Epidermal melanocyte (primary cell): ENCODE measurements at regions not wholly inside any gene's neighbourhood (a gene's known extent, or its start where the extent isn't known, plus 50 kb on each side); places are given as distances from the start of the nearest gene placed in this dataset.
"Not testable (repeated sequence)": the region's sequence is repeated elsewhere in the genome, so short reads cannot be mapped to it uniquely, and the experiment has no call there.

Experiments used
- DNase-seq: peaks from one replicate; pipeline ENCODE4 v3.0.0; 2011; ENCODE audit warnings: low spot score; ENCODE audit not compliant: insufficient read length

- no peak for DNase-seq
Observed at GRCh38 chr17:64773386-64773835, 111.3 kb upstream of the SMURF2 start.

DNA sequence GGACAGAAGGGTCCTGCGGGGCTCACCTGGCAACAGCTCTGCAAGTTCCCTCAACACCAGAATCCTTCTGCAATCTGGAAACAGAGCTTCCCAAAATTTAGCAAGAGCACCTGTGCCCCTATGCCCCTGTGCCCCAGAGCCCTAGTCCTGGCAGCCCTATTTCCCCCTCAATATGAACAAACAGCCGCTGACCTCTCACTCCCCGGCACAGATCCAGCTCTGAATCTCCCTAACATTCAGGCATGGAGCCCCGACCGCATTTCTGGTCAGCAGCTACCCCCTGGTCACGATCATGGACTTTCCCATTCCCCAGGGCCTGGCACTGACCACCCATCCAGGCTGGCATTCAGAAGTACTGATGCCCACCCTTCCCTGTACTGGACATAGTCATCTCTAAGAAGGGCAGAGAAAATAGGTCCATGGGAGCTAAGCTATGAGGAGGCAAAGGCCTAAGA lies 110.8 kb upstream of the SMURF2 start:
- DNase-seq = no peak

DNA sequence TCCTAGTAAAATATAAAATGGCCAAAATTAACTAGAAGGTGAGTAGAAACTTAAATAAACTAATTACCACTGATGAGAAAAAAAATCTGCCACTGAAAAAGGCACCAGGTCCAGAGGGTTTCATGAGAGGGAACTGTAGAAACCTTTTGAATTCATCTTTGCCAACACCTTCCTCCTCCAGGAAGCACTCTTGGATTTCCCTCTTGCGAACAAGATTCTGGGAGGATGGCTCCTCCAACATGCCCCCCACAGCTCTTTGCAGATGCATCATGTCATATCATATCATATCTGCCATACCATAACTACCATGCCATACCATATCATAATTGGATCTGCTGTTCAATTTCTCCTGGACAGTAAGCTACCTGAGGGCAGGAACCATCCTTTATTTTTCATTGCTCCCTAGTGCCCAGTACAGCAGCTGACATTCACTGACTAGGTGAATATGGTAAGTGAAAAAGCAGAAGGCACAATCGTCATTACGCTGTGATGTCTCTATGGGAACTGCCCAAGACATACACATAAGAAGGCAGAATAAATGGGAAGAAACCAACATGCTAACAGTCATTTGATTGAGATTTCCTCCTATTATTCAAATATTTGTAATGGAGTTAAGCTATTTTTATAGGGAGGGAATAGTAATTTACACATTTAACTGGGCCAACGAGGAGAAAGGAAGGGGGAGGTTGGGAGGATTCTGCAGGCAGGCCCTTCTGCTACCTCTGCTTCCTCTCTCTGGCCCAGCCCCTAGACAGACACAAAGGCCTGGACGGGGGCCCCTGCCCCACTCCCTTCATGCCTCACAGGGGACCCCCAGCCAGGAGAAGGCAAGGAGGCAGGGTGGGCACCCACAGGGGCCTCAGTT lies 110.1 kb upstream of the SMURF2 start:
- no peak for DNase-seq

DNA sequence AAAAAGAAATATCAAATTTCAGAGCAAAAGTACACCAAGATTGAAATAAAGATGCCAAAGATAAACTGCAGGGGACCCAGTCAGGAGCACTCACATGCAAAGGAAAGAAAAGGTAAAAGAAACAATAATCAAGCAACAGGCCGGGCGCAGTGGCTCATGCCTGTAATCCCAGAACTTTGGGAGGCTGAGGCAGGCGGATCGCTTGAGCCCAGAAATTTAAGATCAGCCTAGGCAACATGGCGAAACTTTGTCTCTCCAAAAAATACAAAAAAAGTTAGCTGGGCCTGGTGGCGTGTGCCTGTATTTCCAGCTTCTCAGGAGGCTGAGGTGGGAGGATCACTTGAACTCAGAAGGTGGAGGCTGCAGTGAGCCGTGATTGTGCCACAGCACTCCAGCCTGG lies 107.6 kb upstream of the SMURF2 start:
- no peak for DNase-seq

DNA sequence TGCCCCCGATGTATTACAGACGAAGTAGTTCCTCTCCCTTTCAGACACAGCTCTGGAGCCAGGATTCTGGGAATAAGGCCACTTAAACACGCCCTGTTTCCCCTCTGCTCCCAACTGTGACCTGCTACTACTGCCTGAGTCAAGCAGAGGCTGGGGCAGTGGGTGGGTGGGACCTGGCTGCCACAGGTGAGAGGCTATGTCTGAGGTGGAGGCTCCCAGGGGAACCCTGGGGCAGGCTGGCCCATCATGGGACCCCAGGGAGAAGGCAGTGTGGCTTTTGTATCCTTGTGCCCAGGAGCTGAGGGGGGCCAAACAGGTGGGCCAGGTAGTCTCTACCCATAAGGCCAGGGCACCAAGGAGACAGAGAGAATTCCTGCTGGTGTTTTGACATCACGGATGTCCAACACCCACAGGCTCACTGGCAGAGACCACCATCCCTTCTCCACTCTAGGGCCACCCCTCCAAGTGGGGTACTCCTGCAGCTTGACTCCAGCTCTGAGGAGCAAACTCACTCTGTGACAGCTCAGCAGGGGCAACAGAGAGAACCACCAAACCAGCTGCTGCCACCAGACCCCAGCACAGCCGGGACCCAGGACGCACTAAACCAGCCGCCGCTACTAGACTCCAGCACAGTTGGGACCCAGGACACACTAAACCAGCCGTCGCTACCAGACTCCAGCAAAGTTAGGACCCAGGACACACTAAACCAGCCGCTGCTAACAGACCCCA lies 105.3 kb upstream of the SMURF2 start:
- no peak for DNase-seq

GRCh38 chr17:64765191-64765889 lies 103.2 kb upstream of the SMURF2 start:
- DNase-seq = no peak

- DNase-seq = no peak
Observed at GRCh38 chr17:64750891-64751677, 89.0 kb upstream of the SMURF2 start.

DNA sequence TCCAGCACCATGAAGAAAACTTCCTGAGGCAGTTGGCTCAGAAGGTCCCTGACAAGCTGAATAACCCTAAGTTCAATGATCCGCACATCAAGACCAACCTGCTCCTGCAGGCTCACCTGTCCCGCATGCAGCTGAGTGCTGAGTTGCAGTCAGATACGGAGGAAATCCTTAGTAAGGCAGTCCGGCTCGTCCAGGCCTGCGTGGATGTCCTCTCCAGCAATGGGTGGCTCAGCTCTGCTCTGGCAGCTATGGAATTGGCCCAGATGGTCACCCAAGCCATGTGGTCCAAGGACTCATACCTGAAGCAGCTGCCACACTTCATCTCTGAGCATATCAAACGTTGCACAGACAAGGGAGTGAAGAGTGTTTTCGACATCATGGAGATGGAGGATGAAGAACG lies 88.4 kb upstream of the SMURF2 start:
- DNase-seq = no peak

- no peak for DNase-seq
Observed at GRCh38 chr17:64749306-64749705, 87.2 kb upstream of the SMURF2 start.

GRCh38 chr17:64747938-64748540 lies 85.9 kb upstream of the SMURF2 start:
- DNase-seq = no peak

DNA sequence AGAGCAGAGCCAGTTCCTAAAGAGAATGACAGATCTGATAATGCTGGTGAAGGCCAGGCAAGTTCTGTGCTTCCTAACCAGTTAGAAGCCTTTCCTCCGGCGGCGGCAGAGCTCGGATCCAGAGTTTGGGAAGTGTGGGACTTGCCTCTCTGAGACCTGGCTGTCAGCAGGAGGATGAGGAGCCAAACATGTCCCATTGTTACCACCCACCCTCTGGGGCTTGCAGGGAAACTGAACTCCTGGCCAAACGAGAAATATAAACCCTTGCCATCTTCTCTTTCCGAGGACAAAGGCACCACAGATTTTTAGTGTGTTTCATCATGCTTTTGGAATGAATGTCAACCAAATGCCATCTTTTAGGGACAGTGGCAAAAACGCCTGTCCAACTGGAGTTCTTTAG lies 80.2 kb upstream of the SMURF2 start:
- DNase-seq = no peak

- DNase-seq = peak; percentile 28
Observed at GRCh38 chr17:64741916-64742315, 79.8 kb upstream of the SMURF2 start.

GRCh38 chr17:64741038-64741641 lies 79.0 kb upstream of the SMURF2 start:
- no peak for DNase-seq

DNA sequence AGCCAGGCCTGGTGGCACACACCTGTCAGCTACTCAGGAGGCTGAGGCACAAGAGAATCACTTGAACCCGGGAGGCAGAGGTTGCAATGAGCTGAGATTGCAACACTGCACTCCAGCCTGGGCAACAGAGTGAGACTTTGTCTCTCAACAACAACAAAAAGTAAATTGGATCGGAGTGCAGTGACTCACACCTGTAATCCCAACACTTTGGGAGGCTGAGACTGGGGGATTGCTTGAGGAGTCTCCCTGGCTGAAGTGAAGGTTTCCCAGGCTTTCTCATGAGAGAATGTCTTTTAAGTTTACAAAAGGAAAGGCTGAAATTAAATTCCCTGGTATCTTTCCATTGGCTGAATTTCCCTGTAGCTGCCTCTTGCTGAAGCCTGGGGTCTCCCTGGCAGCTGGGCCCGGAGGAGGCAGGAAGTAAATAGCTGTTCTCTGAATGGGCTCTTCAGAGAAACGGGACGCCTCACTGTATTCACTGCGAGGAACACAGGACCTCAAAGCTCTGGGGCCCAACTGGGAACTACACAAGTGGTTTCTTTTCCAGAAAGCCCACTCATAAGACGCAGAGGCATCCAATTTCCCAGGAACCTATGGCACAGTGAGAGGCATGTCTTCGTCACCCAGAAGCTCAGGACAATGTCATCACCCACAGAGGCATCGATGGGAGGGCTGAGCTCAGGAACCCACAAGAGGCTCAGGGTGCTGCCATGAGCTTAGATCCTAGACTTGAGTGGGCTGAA lies 77.4 kb upstream of the SMURF2 start:
- no peak for DNase-seq

DNA sequence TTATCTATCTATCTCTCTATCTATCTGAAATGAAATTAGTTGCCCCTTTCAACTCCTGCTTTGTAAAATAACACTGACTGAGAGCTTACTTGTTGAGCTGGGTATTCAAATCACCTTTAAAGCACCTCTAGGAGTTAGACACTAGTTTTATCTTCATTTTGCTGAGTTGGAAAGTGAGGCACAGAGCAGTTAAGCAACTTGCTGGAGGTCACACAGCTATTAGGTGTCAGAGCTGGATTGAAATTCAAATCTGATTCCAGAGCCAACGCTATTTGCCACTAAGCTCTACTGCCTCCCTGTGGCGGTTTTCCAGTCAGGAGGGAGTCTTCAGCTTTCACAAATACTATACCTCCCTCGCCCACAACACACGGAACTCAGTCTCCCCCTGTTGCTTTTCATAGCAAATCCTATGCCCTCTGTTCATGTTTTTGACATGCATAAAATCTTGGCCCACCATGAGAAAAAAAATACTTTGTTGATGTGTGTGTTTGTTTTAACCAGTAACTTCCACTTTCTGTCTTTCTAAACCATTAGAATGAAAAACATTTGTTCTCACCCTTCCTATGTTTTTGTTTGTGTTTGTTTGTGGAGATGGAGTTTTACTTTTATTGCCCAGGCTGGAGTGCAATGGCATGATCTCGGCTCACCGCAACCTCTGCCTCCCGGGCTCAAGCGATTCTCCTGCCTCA lies 74.8 kb upstream of the SMURF2 start:
- no peak for DNase-seq

DNA sequence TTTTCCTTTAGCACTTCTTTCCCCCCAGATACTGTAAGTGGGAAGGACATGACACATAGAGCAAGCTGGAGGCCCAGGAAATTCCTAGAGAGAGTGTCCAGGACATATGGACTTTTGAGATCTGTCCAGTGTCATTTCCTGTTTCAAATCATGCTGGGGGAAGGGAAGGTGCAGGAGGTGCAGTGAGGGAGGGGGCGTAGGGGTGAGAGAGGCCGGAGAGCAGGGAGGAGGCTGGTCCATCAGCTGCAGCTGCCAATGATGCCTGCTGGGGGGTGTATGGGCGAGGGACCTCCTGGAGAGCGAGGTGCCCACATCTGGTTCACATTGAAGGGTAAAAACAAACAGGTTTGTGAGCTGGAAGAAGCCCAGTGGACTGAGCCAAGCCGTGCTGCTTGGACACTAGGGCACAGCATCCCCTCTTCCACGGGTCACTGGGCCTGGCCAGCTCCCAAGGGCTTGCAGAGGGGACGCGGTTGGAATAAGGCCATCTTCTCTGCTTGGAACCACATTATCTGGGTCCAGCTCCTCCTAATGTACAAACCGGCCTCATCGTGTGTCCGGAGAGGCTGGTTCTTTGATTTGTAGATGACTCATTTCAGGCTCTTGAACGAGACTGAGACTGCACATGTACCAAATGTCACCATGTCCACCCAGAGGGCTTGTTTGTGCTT lies 70.4 kb upstream of the SMURF2 start:
- DNase-seq = no peak

DNA sequence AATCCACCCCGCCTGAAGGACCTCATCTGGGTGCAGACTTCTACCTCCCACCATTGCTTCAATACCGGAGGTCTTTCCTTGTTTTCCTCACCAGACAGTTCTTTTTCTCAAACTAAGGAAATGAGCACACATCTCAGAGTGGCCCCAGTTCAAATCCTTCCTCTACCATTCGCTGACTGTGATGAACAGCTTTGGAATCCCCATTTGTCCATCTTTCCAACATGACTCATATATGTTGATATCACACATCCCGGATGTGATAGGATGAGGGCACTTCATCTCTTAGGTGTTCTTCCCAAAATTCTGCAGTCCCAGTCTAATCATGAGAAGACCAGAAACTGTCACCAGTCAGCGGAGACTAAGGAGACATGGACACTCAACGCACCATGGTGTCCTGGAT lies 67.9 kb upstream of the SMURF2 start:
- DNase-seq = not testable (repeated sequence)

- no peak for DNase-seq
Observed at GRCh38 chr17:64729201-64729600, 67.1 kb upstream of the SMURF2 start.
